IMR-90 (cell line): ENCODE measurements at regions not wholly inside any gene's neighbourhood (a gene's known extent, or its start where the extent isn't known, plus 50 kb on each side); places are given as distances from the start of the nearest gene placed in this dataset.

Source experiments
- ATAC-seq: fragments of 200-7000 bp; cut with Tn5 transposase; 2 replicates; pipeline ENCODE4 v1.9.1; 2020; ENCODE audit warnings: low read depth, mild to moderate bottlenecking, moderate library complexity
- BruUV-seq: library from RNA; stranded (reverse); fragments of 400-500 nt; replicated peaks from 2 replicates; lab custom pipeline; 2021; lab: Mats Ljungman, UMichigan
- CTCF ChIA-PET: fragments of 300-600 bp; formaldehyde crosslinking; extraction: SDS; loops from one replicate; lab custom pipeline; 2021; ENCODE audit warnings: antibody characterized with exemption; lab: Yijun Ruan, JAX
- POLR2A ChIA-PET: fragments of 300-600 bp; sonication (Branson Sonifier 250); formaldehyde crosslinking; loops from one replicate; lab custom pipeline; 2022; ENCODE audit warnings: antibody characterized with exemption; ENCODE audit not compliant: unreplicated experiment; lab: Charles Lee
- DNase-seq: peaks from one replicate; pipeline ENCODE4 v3.0.0; 2013
- H2AFZ ChIP-seq: replicated peaks from 2 replicates; pipeline ENCODE3; 2013; ENCODE audit warnings: low read length, mild to moderate bottlenecking; ENCODE audit not compliant: poor library complexity
- H2AK5ac ChIP-seq: 2 replicates; pipeline ENCODE4 v1.6.1; 2013; ENCODE audit warnings: low read depth, low read length, inconsistent platforms
- H2AK9ac ChIP-seq: replicated peaks from 2 replicates; pipeline ENCODE3; 2013; ENCODE audit warnings: mild to moderate bottlenecking, low read depth, low read length, moderate library complexity; ENCODE audit not compliant: poor library complexity
- H2BK120ac ChIP-seq: 2 replicates; pipeline ENCODE4 v1.6.1; 2013; ENCODE audit warnings: low read depth, low read length, inconsistent platforms
- H2BK15ac ChIP-seq: 3 replicates; pipeline ENCODE4 v1.6.1; 2013; ENCODE audit warnings: low read depth, low read length, inconsistent platforms
- H2BK20ac ChIP-seq: 2 replicates; pipeline ENCODE4 v1.6.1; 2013; ENCODE audit warnings: low read depth, mild to moderate bottlenecking, inconsistent platforms, low read length, moderate library complexity
- H2BK5ac ChIP-seq: 2 replicates; pipeline ENCODE4 v1.6.1; 2013; ENCODE audit warnings: mild to moderate bottlenecking, low read depth, low read length, inconsistent platforms; ENCODE audit not compliant: poor library complexity, severe bottlenecking
- H3K14ac ChIP-seq: replicated peaks from 2 replicates; pipeline ENCODE4 v1.6.1; 2013; ENCODE audit warnings: low read depth, low read length, inconsistent platforms
- H3K18ac ChIP-seq: 2 replicates; pipeline ENCODE4 v1.6.1; 2013; ENCODE audit warnings: low read depth, low read length, control low read depth
- H3K23ac ChIP-seq: 2 replicates; pipeline ENCODE4 v1.6.1; 2013; ENCODE audit warnings: low read depth, low read length, inconsistent platforms
- H3K27ac ChIP-seq: 2 replicates; pipeline ENCODE4 v1.5.1; 2013; ENCODE audit warnings: mild to moderate bottlenecking, control low read depth, low read length; ENCODE audit not compliant: insufficient read depth
- H3K27me3 ChIP-seq: 2 replicates; pipeline ENCODE4 v1.6.1; 2013; ENCODE audit warnings: low read length; ENCODE audit not compliant: control insufficient read depth, insufficient read depth
- H3K36me3 ChIP-seq: 2 replicates; pipeline ENCODE4 v1.6.1; 2013; ENCODE audit warnings: low read length, mixed read lengths; ENCODE audit not compliant: control insufficient read depth, insufficient read depth
- H3K4ac ChIP-seq: 2 replicates; pipeline ENCODE4 v1.6.1; 2013; ENCODE audit warnings: low read depth, low read length, inconsistent platforms
- H3K4me1 ChIP-seq: 2 replicates; pipeline ENCODE4 v1.6.1; 2013; ENCODE audit warnings: low read length, mixed read lengths; ENCODE audit not compliant: control insufficient read depth, insufficient read depth
- H3K4me2 ChIP-seq: 2 replicates; pipeline ENCODE4 v1.6.1; 2013; ENCODE audit warnings: low read depth, mild to moderate bottlenecking, control low read depth, low read length, moderate library complexity
- H3K4me3 ChIP-seq: 2 replicates; pipeline ENCODE4 v1.5.1; 2013; ENCODE audit warnings: low read depth, mild to moderate bottlenecking, control low read depth, low read length, moderate library complexity; ENCODE audit not compliant: insufficient read depth
- H3K56ac ChIP-seq: 2 replicates; pipeline ENCODE4 v1.6.1; 2013; ENCODE audit warnings: low read length, inconsistent platforms; ENCODE audit not compliant: insufficient read depth; ENCODE audit errors: extremely low read depth
- H3K79me1 ChIP-seq, 2 experiments: 2 replicates each; pipeline ENCODE4 v1.6.1; 2013; ENCODE audit warnings: low read length in 2 of 2, inconsistent platforms in 1 of 2, low read depth in 1 of 2
- H3K9ac ChIP-seq: 2 replicates; pipeline ENCODE4 v1.6.1; 2013; ENCODE audit warnings: low read depth, low read length, control low read depth
- H3K9me1 ChIP-seq: 2 replicates; pipeline ENCODE4 v1.6.1; 2013; ENCODE audit warnings: low read length, inconsistent platforms; ENCODE audit not compliant: insufficient read depth
- H3K9me3 ChIP-seq: 2 replicates; pipeline ENCODE4 v1.6.1; 2013; ENCODE audit warnings: low read length; ENCODE audit not compliant: control insufficient read depth, insufficient read depth
- H4K20me1 ChIP-seq: 2 replicates; pipeline ENCODE4 v1.6.1; 2013; ENCODE audit warnings: low read length, inconsistent platforms; ENCODE audit not compliant: insufficient read depth
- H4K5ac ChIP-seq: 2 replicates; pipeline ENCODE4 v1.6.1; 2013; ENCODE audit warnings: mild to moderate bottlenecking, low read depth, low read length, control low read depth
- H4K8ac ChIP-seq, 2 experiments: 2 replicates each; pipeline ENCODE4 v1.6.1; 2013; ENCODE audit warnings: low read depth in 2 of 2, low read length in 2 of 2, control low read depth in 1 of 2, inconsistent platforms in 1 of 2
- H4K91ac ChIP-seq: 2 replicates; pipeline ENCODE4 v1.6.1; 2013; ENCODE audit warnings: low read depth, low read length, inconsistent platforms; ENCODE audit not compliant: insufficient read depth
- BHLHE40 ChIP-seq: fragments of 150-350 bp; IDR thresholded peaks from 2 replicates; pipeline ENCODE4 v1.6.1; 2016; ENCODE audit warnings: mild to moderate bottlenecking, low read depth, low read length
- CEBPB ChIP-seq: IDR thresholded peaks from 2 replicates; pipeline ENCODE4 v1.6.1; 2012; ENCODE audit warnings: low read depth, low read length, improper control_type of control experiment
- ELK1 ChIP-seq: fragments of 150-350 bp; IDR thresholded peaks from 2 replicates; pipeline ENCODE4 v1.6.1; 2016; ENCODE audit warnings: low read depth, mild to moderate bottlenecking, low read length, moderate library complexity, borderline replicate concordance
- FOS ChIP-seq: fragments of 150-350 bp; IDR thresholded peaks from 2 replicates; pipeline ENCODE4 v1.6.1; 2016; ENCODE audit warnings: low read depth, low read length
- MAFK ChIP-seq: IDR thresholded peaks from 2 replicates; pipeline ENCODE4 v1.6.1; 2012; ENCODE audit warnings: low read depth, low read length, improper control_type of control experiment
- POLR2A ChIP-seq: IDR thresholded peaks from 2 replicates; pipeline ENCODE4 v1.6.1; 2012; ENCODE audit warnings: mild to moderate bottlenecking, low read depth, low read length
- RAD21 ChIP-seq: IDR thresholded peaks from 2 replicates; pipeline ENCODE4 v1.6.1; 2012; ENCODE audit warnings: low read length, improper control_type of control experiment
- RCOR1 ChIP-seq: IDR thresholded peaks from 2 replicates; pipeline ENCODE4 v1.6.1; 2012; ENCODE audit warnings: mild to moderate bottlenecking, low read length, improper control_type of control experiment; ENCODE audit not compliant: insufficient replicate concordance
- RFX5 ChIP-seq: IDR thresholded peaks from 2 replicates; pipeline ENCODE4 v1.8.0; 2012; ENCODE audit warnings: low read depth, mild to moderate bottlenecking, low read length, moderate library complexity
- WGBS, 2 experiments: methylation state at CpG; one replicate each; pipeline versions ENCODE4 v1.1.5 to v1.1.7; 2013; ENCODE audit warnings: missing lambda C conversion rate in 2 of 2; ENCODE audit not compliant: insufficient read length in 1 of 2; ENCODE audit errors: extremely low coverage in 2 of 2; 5-methylcytosine and 5-hydroxymethylcytosine counted together
- dilution Hi-C: fragments of 300-500 bp; cut with HindIII; formaldehyde crosslinking; loops from one replicate; pipeline ENCODE4 v1.14.3; 2018; ENCODE audit warnings: low sequenced_read_pairs; ENCODE audit not compliant: unreplicated experiment
- in situ Hi-C: fragments of 300-500 bp; cut with MboI; formaldehyde crosslinking; loops from 3 replicates; pipeline ENCODE4 v1.14.3; 2019; ENCODE audit warnings: low sequenced_read_pairs, inconsistent platforms, mixed read lengths
- intact Hi-C: fragments of 100-400 bp; cut with micrococcal nuclease; formaldehyde crosslinking; loops from 2 replicates; pipeline ENCODE4 v1.10.0; 2022

GRCh38 chr9:71571186-71571585 lies 197.1 kb downstream of the CEMIP2 start:
- WGBS, 2 experiments: no CpG with 5 or more reads among the region's 4 CpGs
- Histone ChIP-seq H4K8ac (no peak overlapping the region), H3K79me1 (no peaks in the 10 kb centered on the region), H3K27ac (no peak overlapping the region), H3K4me2 (no peak overlapping the region), H2AK9ac (no peak overlapping the region), H3K9me1 (no peaks in the 10 kb centered on the region), H3K27me3 (no peaks in the 10 kb centered on the region; the same call in 1 of the 2 replicates), H4K91ac (no peak overlapping the region), H3K14ac (no peak overlapping the region), H3K18ac (no peak overlapping the region), H4K5ac (no peak overlapping the region), H2BK20ac (no peak overlapping the region), H3K9me3 (no peaks in the 10 kb centered on the region), H3K4me3 (no peak overlapping the region), H2AFZ (no peak overlapping the region), H2BK120ac (no peak overlapping the region), H3K4me1 (no peaks in the 10 kb centered on the region), H4K20me1 (no peaks in the 10 kb centered on the region), H2BK15ac (no peak overlapping the region), H3K9ac (no peak overlapping the region), H3K23ac (no peak overlapping the region), H3K4ac (no peak overlapping the region), H3K56ac (no peak overlapping the region), H3K36me3 (no peaks in the 10 kb centered on the region), H2AK5ac (no peak overlapping the region), H2BK5ac (no peak overlapping the region)
- no peak for ATAC-seq
- ChIA-PET POLR2A (no interaction called here), CTCF (no interaction called here)
- TF ChIP-seq FOS (no peak), CEBPB (no peak), RAD21 (no peak), RFX5 (no peak), MAFK (no peak), POLR2A (no peak), RCOR1 (no peak), ELK1 (no peak), BHLHE40 (no peak)
- no TSS peak for BruUV-seq
- intact Hi-C loops: no loop called here
- in situ Hi-C loops: no loop called here
- dilution Hi-C loops: no loop called here
- DNase-seq: no peak
